ENCODE measurements at regions not wholly inside any gene's neighbourhood (a gene's known extent, or its start where the extent isn't known, plus 50 kb on each side); places are given as distances from the start of the nearest gene placed in this dataset.

GRCh38 chr4:14711259-14711658, 291.0 kb upstream of the CPEB2 start:
- no peaks in the 10 kb centered on the region for H3K27me3 ChIP-seq (ENCODE audit: control insufficient read depth in 5 of 5, insufficient read depth in 4 of 5, low read length in 5 of 5)

GRCh38 chr4:14716691-14717090, 285.6 kb upstream of the CPEB2 start:
- no peaks in the 10 kb centered on the region for H3K27me3 ChIP-seq (ENCODE audit: control insufficient read depth in 5 of 5, insufficient read depth in 4 of 5, low read length in 5 of 5)
- H3K4me3 ChIP-seq (ENCODE audit: low read depth in 1 of 5, low read length in 5 of 5): no peak overlapping the region
- H3K9ac ChIP-seq (ENCODE audit: low read length in 5 of 5): no peak overlapping the region

More at GRCh38 chr4:14711259-14711658, 291.0 kb upstream of the CPEB2 start:
- no peaks in the 10 kb centered on the region for H3K36me3 ChIP-seq (ENCODE audit: control insufficient read depth in 5 of 5, insufficient read depth in 5 of 5, low read length in 5 of 5)
- H3K4me3 ChIP-seq (ENCODE audit: low read depth in 1 of 5, low read length in 5 of 5): no peak overlapping the region
- H3K27ac ChIP-seq (ENCODE audit: low read depth, low read length): no peak overlapping the region
- no peak overlapping the region for H3K9ac ChIP-seq (ENCODE audit: low read length in 5 of 5)
- no peaks in the 10 kb centered on the region for H3K9me3 ChIP-seq (ENCODE audit: control insufficient read depth in 5 of 5, low read length in 5 of 5)
- H3K4me1 ChIP-seq (ENCODE audit: control insufficient read depth in 5 of 5, insufficient read depth in 5 of 5, low read length in 5 of 5): no peaks in the 10 kb centered on the region

GRCh38 chr4:14719053-14719452, 283.2 kb upstream of the CPEB2 start:
- H3K9ac ChIP-seq (ENCODE audit: low read length in 5 of 5): no peak overlapping the region
- no peak overlapping the region for H3K4me3 ChIP-seq (ENCODE audit: low read depth in 1 of 5, low read length in 5 of 5)
- H3K9me3 ChIP-seq (ENCODE audit: control insufficient read depth in 5 of 5, low read length in 5 of 5): no peaks in the 10 kb centered on the region
- no peaks in the 10 kb centered on the region for H3K4me1 ChIP-seq (ENCODE audit: control insufficient read depth in 5 of 5, insufficient read depth in 5 of 5, low read length in 5 of 5)
- H3K36me3 ChIP-seq (ENCODE audit: control insufficient read depth in 5 of 5, insufficient read depth in 5 of 5, low read length in 5 of 5): no peaks in the 10 kb centered on the region
- no peak overlapping the region for H3K27ac ChIP-seq (ENCODE audit: low read depth, low read length)
- no peaks in the 10 kb centered on the region for H3K27me3 ChIP-seq (ENCODE audit: control insufficient read depth in 5 of 5, insufficient read depth in 4 of 5, low read length in 5 of 5)

More at GRCh38 chr4:14716691-14717090, 285.6 kb upstream of the CPEB2 start:
- Histone ChIP-seq H3K27ac (ENCODE audit: low read depth, low read length) (no peak overlapping the region), H3K36me3 (ENCODE audit: control insufficient read depth in 5 of 5, insufficient read depth in 5 of 5, low read length in 5 of 5) (no peaks in the 10 kb centered on the region), H3K9me3 (ENCODE audit: control insufficient read depth in 5 of 5, low read length in 5 of 5) (no peaks in the 10 kb centered on the region), H3K4me1 (ENCODE audit: control insufficient read depth in 5 of 5, insufficient read depth in 5 of 5, low read length in 5 of 5) (no peaks in the 10 kb centered on the region)

- H3K27ac ChIP-seq (ENCODE audit: low read depth, low read length): no peak overlapping the region
- H3K9me3 ChIP-seq (ENCODE audit: control insufficient read depth in 5 of 5, low read length in 5 of 5): no peaks in the 10 kb centered on the region
- no peaks in the 10 kb centered on the region for H3K4me1 ChIP-seq (ENCODE audit: control insufficient read depth in 5 of 5, insufficient read depth in 5 of 5, low read length in 5 of 5)
- H3K27me3 ChIP-seq (ENCODE audit: control insufficient read depth in 5 of 5, insufficient read depth in 4 of 5, low read length in 5 of 5): no peaks in the 10 kb centered on the region
- H3K9ac ChIP-seq (ENCODE audit: low read length in 5 of 5): no peak overlapping the region
- H3K4me3 ChIP-seq (ENCODE audit: low read depth in 1 of 5, low read length in 5 of 5): no peak overlapping the region
- no peaks in the 10 kb centered on the region for H3K36me3 ChIP-seq (ENCODE audit: control insufficient read depth in 5 of 5, insufficient read depth in 5 of 5, low read length in 5 of 5)
These were observed 275.8 kb upstream of the CPEB2 start for GRCh38 chr4:14726441-14726840.

- no peaks in the 10 kb centered on the region for H3K9me3 ChIP-seq (ENCODE audit: control insufficient read depth in 5 of 5, low read length in 5 of 5)
- no peak overlapping the region for H3K27ac ChIP-seq (ENCODE audit: low read depth, low read length)
These were observed 275.4 kb upstream of the CPEB2 start for GRCh38 chr4:14726877-14727361.

GRCh38 chr4:14729282-14730000, 272.8 kb upstream of the CPEB2 start:
- no peaks in the 10 kb centered on the region for H3K4me1 ChIP-seq (ENCODE audit: control insufficient read depth in 5 of 5, insufficient read depth in 5 of 5, low read length in 5 of 5)
- H3K27me3 ChIP-seq (ENCODE audit: control insufficient read depth in 5 of 5, insufficient read depth in 4 of 5, low read length in 5 of 5): no peaks in the 10 kb centered on the region
- H3K9me3 ChIP-seq (ENCODE audit: control insufficient read depth in 5 of 5, low read length in 5 of 5): no peaks in the 10 kb centered on the region
- H3K4me3 ChIP-seq (ENCODE audit: low read depth in 1 of 5, low read length in 5 of 5): no peak overlapping the region
- no peak overlapping the region for H3K9ac ChIP-seq (ENCODE audit: low read length in 5 of 5)
- no peak overlapping the region for H3K27ac ChIP-seq (ENCODE audit: low read depth, low read length)
- no peaks in the 10 kb centered on the region for H3K36me3 ChIP-seq (ENCODE audit: control insufficient read depth in 5 of 5, insufficient read depth in 5 of 5, low read length in 5 of 5)

More at GRCh38 chr4:14726877-14727361, 275.4 kb upstream of the CPEB2 start:
- Histone ChIP-seq H3K9ac (ENCODE audit: low read length in 5 of 5) (no peak overlapping the region), H3K4me3 (ENCODE audit: low read depth in 1 of 5, low read length in 5 of 5) (no peak overlapping the region), H3K4me1 (ENCODE audit: control insufficient read depth in 5 of 5, insufficient read depth in 5 of 5, low read length in 5 of 5) (no peaks in the 10 kb centered on the region), H3K36me3 (ENCODE audit: control insufficient read depth in 5 of 5, insufficient read depth in 5 of 5, low read length in 5 of 5) (no peaks in the 10 kb centered on the region), H3K27me3 (ENCODE audit: control insufficient read depth in 5 of 5, insufficient read depth in 4 of 5, low read length in 5 of 5) (no peaks in the 10 kb centered on the region)

GRCh38 chr4:14742054-14742453, 260.2 kb upstream of the CPEB2 start:
- no peak overlapping the region for H3K9ac ChIP-seq (ENCODE audit: low read length in 5 of 5)
- H3K27me3 ChIP-seq (ENCODE audit: control insufficient read depth in 5 of 5, insufficient read depth in 4 of 5, low read length in 5 of 5): peaks cover 0 to 2% (median 0%) of the 10 kb centered on the region in 5 donors

GRCh38 chr4:14743172-14743571, 259.1 kb upstream of the CPEB2 start:
- Histone ChIP-seq H3K9ac (ENCODE audit: low read length in 5 of 5) (no peak overlapping the region), H3K9me3 (ENCODE audit: control insufficient read depth in 5 of 5, low read length in 5 of 5) (no peaks in the 10 kb centered on the region)

More at GRCh38 chr4:14742054-14742453, 260.2 kb upstream of the CPEB2 start:
- Histone ChIP-seq H3K36me3 (ENCODE audit: control insufficient read depth in 5 of 5, insufficient read depth in 5 of 5, low read length in 5 of 5) (no peaks in the 10 kb centered on the region), H3K9me3 (ENCODE audit: control insufficient read depth in 5 of 5, low read length in 5 of 5) (no peaks in the 10 kb centered on the region), H3K27ac (ENCODE audit: low read depth, low read length) (no peak overlapping the region), H3K4me1 (ENCODE audit: control insufficient read depth in 5 of 5, insufficient read depth in 5 of 5, low read length in 5 of 5) (no peaks in the 10 kb centered on the region), H3K4me3 (ENCODE audit: low read depth in 1 of 5, low read length in 5 of 5) (no peak overlapping the region)

GRCh38 chr4:14743601-14744000, 258.7 kb upstream of the CPEB2 start:
- Histone ChIP-seq H3K27me3 (ENCODE audit: control insufficient read depth in 5 of 5, insufficient read depth in 4 of 5, low read length in 5 of 5) (peaks cover 0 to 2% (median 0%) of the 10 kb centered on the region in 5 donors), H3K4me3 (ENCODE audit: low read depth in 1 of 5, low read length in 5 of 5) (no peak overlapping the region), H3K9ac (ENCODE audit: low read length in 5 of 5) (no peak overlapping the region), H3K9me3 (ENCODE audit: control insufficient read depth in 5 of 5, low read length in 5 of 5) (no peaks in the 10 kb centered on the region), H3K4me1 (ENCODE audit: control insufficient read depth in 5 of 5, insufficient read depth in 5 of 5, low read length in 5 of 5) (peaks cover 0 to 10% (median 5%) of the 10 kb centered on the region in 5 donors), H3K27ac (ENCODE audit: low read depth, low read length) (no peak overlapping the region), H3K36me3 (ENCODE audit: control insufficient read depth in 5 of 5, insufficient read depth in 5 of 5, low read length in 5 of 5) (no peaks in the 10 kb centered on the region)

More at GRCh38 chr4:14743172-14743571, 259.1 kb upstream of the CPEB2 start:
- Histone ChIP-seq H3K36me3 (ENCODE audit: control insufficient read depth in 5 of 5, insufficient read depth in 5 of 5, low read length in 5 of 5) (no peaks in the 10 kb centered on the region), H3K4me1 (ENCODE audit: control insufficient read depth in 5 of 5, insufficient read depth in 5 of 5, low read length in 5 of 5) (peaks cover 0 to 10% (median 5%) of the 10 kb centered on the region in 5 donors), H3K4me3 (ENCODE audit: low read depth in 1 of 5, low read length in 5 of 5) (no peak overlapping the region), H3K27me3 (ENCODE audit: control insufficient read depth in 5 of 5, insufficient read depth in 4 of 5, low read length in 5 of 5) (peaks cover 0 to 2% (median 0%) of the 10 kb centered on the region in 5 donors), H3K27ac (ENCODE audit: low read depth, low read length) (no peak overlapping the region)

- no peak overlapping the region for H3K4me3 ChIP-seq (ENCODE audit: low read depth in 1 of 5, low read length in 5 of 5)
- no peak overlapping the region for H3K9ac ChIP-seq (ENCODE audit: low read length in 5 of 5)
- H3K36me3 ChIP-seq (ENCODE audit: control insufficient read depth in 5 of 5, insufficient read depth in 5 of 5, low read length in 5 of 5): no peaks in the 10 kb centered on the region
- no peak overlapping the region for H3K27ac ChIP-seq (ENCODE audit: low read depth, low read length)
- no peaks in the 10 kb centered on the region for H3K27me3 ChIP-seq (ENCODE audit: control insufficient read depth in 5 of 5, insufficient read depth in 4 of 5, low read length in 5 of 5)
- no peaks in the 10 kb centered on the region for H3K9me3 ChIP-seq (ENCODE audit: control insufficient read depth in 5 of 5, low read length in 5 of 5)
- peaks cover 0 to 10% (median 5%) of the 10 kb centered on the region in 5 donors for H3K4me1 ChIP-seq (ENCODE audit: control insufficient read depth in 5 of 5, insufficient read depth in 5 of 5, low read length in 5 of 5)
These were observed 257.9 kb upstream of the CPEB2 start for GRCh38 chr4:14744346-14744745.

All from subcutaneous abdominal adipose tissue (tissue), 5 donors.